Esophagus squamous epithelium (tissue), 5 donors: ENCODE measurements at regions not wholly inside any gene's neighbourhood (a gene's known extent, or its start where the extent isn't known, plus 50 kb on each side); places are given as distances from the start of the nearest gene placed in this dataset.

Experiments used
- DNase-seq: peaks from one replicate; lab custom pipeline; 2025; lab: John Stamatoyannopoulos, UW
- H3K27ac ChIP-seq, 4 donors: fragments of 200-600 bp; sonication (generic); one replicate each; pipeline ENCODE4 v1.5.1; 2016 to 2019; ENCODE audit warnings: mild to moderate bottlenecking in 1 of 4
- H3K27me3 ChIP-seq, 4 donors: fragments of 200-600 bp; sonication (generic); 1 replicate in 3 of 4; 2 replicates in 1 of 4; pipeline versions ENCODE4 v1.5.1 to v1.6.0; 2017 to 2021; ENCODE audit warnings: antibody characterized with exemption in 1 of 4
- H3K36me3 ChIP-seq, 3 donors: fragments of 200-600 bp; sonication (generic); one replicate each; pipeline ENCODE4 v1.5.1; 2016 to 2019
- H3K4me1 ChIP-seq, 3 donors: fragments of 200-600 bp; sonication (generic); one replicate each; pipeline ENCODE4 v1.5.1; 2017 to 2019
- H3K4me3 ChIP-seq, 4 donors: fragments of 200-600 bp; sonication (generic); 1 replicate in 3 of 4; 2 replicates in 1 of 4; pipeline ENCODE4 v1.5.1; 2016 to 2019; ENCODE audit warnings: mild to moderate bottlenecking in 2 of 4, moderate library complexity in 1 of 4
- H3K9me3 ChIP-seq, 3 donors: fragments of 200-600 bp; sonication (generic); one replicate each; pipeline ENCODE4 v1.5.1; 2016 to 2019
- CTCF ChIP-seq, 6 experiments: fragments of 450-650 bp in 4 of 6; fragments of 200-600 bp in 2 of 6; sonication (generic) in 2 of 6; IDR thresholded peaks; one replicate each; pipeline ENCODE4 v1.5.1; 2016 to 2019; ENCODE audit warnings: antibody characterized with exemption in 6 of 6, mild to moderate bottlenecking in 4 of 6, moderate library complexity in 4 of 6
- POLR2A ChIP-seq, 4 donors: fragments of 450-650 bp; IDR thresholded peaks; one replicate each; pipeline ENCODE4 v1.6.1; 2017; ENCODE audit warnings: antibody characterized with exemption in 4 of 4, mild to moderate bottlenecking in 4 of 4, moderate library complexity in 3 of 4
- WGBS, 2 donors: methylation state at CpG; one replicate each; pipeline ENCODE4 v1.1.5; 2018; 5-methylcytosine and 5-hydroxymethylcytosine counted together
- intact Hi-C: fragments of 100-400 bp; cut with DNase I; formaldehyde crosslinking; loops from one replicate; pipeline ENCODE4 v1.15.0; 2022
- donor health status: DM: yes; HTN: yes; CAD: no.

GRCh38 chr5:168014433-168015123 lies 276.9 kb upstream of the WWC1 start:
- intact Hi-C loops: no loop called here

GRCh38 chr5:168015506-168015905 lies 275.9 kb upstream of the WWC1 start:
- intact Hi-C loops: no loop called here
- TF ChIP-seq CTCF (IDR thresholded peaks at IDR 0.05) (no peak), POLR2A (IDR thresholded peaks at IDR 0.05) (no peak)
- no peak for DNase-seq
- Histone ChIP-seq H3K27ac (no peak overlapping the region), H3K36me3 (no peaks in the 10 kb centered on the region), H3K27me3 (no peaks in the 10 kb centered on the region), H3K4me3 (no peak overlapping the region), H3K4me1 (peaks cover 0 to 2% (median 0%) of the 10 kb centered on the region in 3 donors), H3K9me3 (no peaks in the 10 kb centered on the region)
- WGBS, 2 donors: 82 to 83% methylated on average over 7 of the region's 7 CpGs

More at GRCh38 chr5:168014433-168015123, 276.9 kb upstream of the WWC1 start:
- no peak for DNase-seq
- H3K4me3 ChIP-seq: no peak overlapping the region
- no peaks in the 10 kb centered on the region for H3K27me3 ChIP-seq
- no peaks in the 10 kb centered on the region for H3K36me3 ChIP-seq
- no peaks in the 10 kb centered on the region for H3K9me3 ChIP-seq
- no peaks in the 10 kb centered on the region for H3K4me1 ChIP-seq
- WGBS, 2 donors: 76 to 87% methylated on average over 4 to 5 of the region's 5 CpGs
- TF ChIP-seq POLR2A (IDR thresholded peaks at IDR 0.05): no peak
- TF ChIP-seq CTCF (IDR thresholded peaks at IDR 0.05): no peak
- H3K27ac ChIP-seq: no peak overlapping the region

GRCh38 chr5:168017313-168017712 lies 274.1 kb upstream of the WWC1 start:
- intact Hi-C loops: no loop called here

GRCh38 chr5:168019143-168019542 lies 272.3 kb upstream of the WWC1 start:
- TF ChIP-seq CTCF (IDR thresholded peaks at IDR 0.05) (no peak), POLR2A (IDR thresholded peaks at IDR 0.05) (no peak)
- H3K9me3 ChIP-seq: no peaks in the 10 kb centered on the region
- H3K4me1 ChIP-seq: peaks cover 0 to 32% (median 11%) of the 10 kb centered on the region in 3 donors
- 85 to 98% methylated on average over 3 of the region's 3 CpGs for WGBS, 2 donors
- intact Hi-C loops: no loop called here
- DNase-seq: no peak
- no peaks in the 10 kb centered on the region for H3K27me3 ChIP-seq
- no peak overlapping the region for H3K4me3 ChIP-seq
- no peaks in the 10 kb centered on the region for H3K36me3 ChIP-seq
- no peak overlapping the region for H3K27ac ChIP-seq

More at GRCh38 chr5:168017313-168017712, 274.1 kb upstream of the WWC1 start:
- H3K27me3 ChIP-seq: no peaks in the 10 kb centered on the region
- H3K27ac ChIP-seq: no peak overlapping the region
- no peaks in the 10 kb centered on the region for H3K36me3 ChIP-seq
- TF ChIP-seq POLR2A (IDR thresholded peaks at IDR 0.05) (no peak), CTCF (IDR thresholded peaks at IDR 0.05) (no peak)
- WGBS, 2 donors: 54 to 73% methylated on average over 3 of the region's 3 CpGs
- DNase-seq: no peak
- H3K4me1 ChIP-seq: peaks cover 0 to 16% (median under 1%) of the 10 kb centered on the region in 3 donors
- no peak overlapping the region for H3K4me3 ChIP-seq
- no peaks in the 10 kb centered on the region for H3K9me3 ChIP-seq

GRCh38 chr5:168020542-168021294 lies 270.7 kb upstream of the WWC1 start:
- Histone ChIP-seq H3K4me3 (no peak overlapping the region), H3K9me3 (no peaks in the 10 kb centered on the region), H3K27me3 (no peaks in the 10 kb centered on the region), H3K27ac (no peak overlapping the region), H3K36me3 (no peaks in the 10 kb centered on the region), H3K4me1 (peaks cover 0 to 32% (median 11%) of the 10 kb centered on the region in 3 donors)
- DNase-seq: no peak
- TF ChIP-seq CTCF (IDR thresholded peaks at IDR 0.05): peak in 4 of 6 experiments; percentile 6 to 61 (median 23)
- no peak for TF ChIP-seq POLR2A (IDR thresholded peaks at IDR 0.05)
- intact Hi-C loops: no loop called here
- 21 to 36% methylated on average over 11 of the region's 11 CpGs for WGBS, 2 donors
